H1 (cell line): ENCODE measurements at regions not wholly inside any gene's neighbourhood (a gene's known extent, or its start where the extent isn't known, plus 50 kb on each side); places are given as distances from the start of the nearest gene placed in this dataset.

ENCODE experiments used
- CTCF ChIA-PET: fragments of 300-600 bp; sonication (Branson Sonifier 250); formaldehyde crosslinking; loops from one replicate; lab custom pipeline; 2021; ENCODE audit not compliant: partially characterized antibody; lab: Charles Lee
- POLR2A ChIA-PET: fragments of 300-600 bp; sonication (Branson Sonifier 250); formaldehyde crosslinking; loops from one replicate; lab custom pipeline; 2021; ENCODE audit warnings: inconsistent platforms; ENCODE audit not compliant: partially characterized antibody; lab: Charles Lee
- DNase-seq, 2 experiments: peaks; one replicate each; pipeline versions ENCODE4 v3.0.0 to v3.0.0-alpha.2; 2010 to 2022; ENCODE audit warnings: low spot score in 2 of 2, low read depth in 1 of 2, mixed read lengths in 1 of 2
- FAIRE-seq: peaks from 2 replicates; lab custom pipeline; 2011; peaks lifted over from hg19 to GRCh38; lab: Jason Lieb, UNC
- H2AFZ ChIP-seq: 2 replicates; pipeline ENCODE4 v1.8.1; 2012; ENCODE audit warnings: low read length, inconsistent platforms
- H2AK5ac ChIP-seq: 2 replicates; pipeline ENCODE4 v1.6.1; 2013; ENCODE audit warnings: low read depth, low read length
- H2BK120ac ChIP-seq: replicated peaks from 2 replicates; pipeline ENCODE3; 2013; ENCODE audit warnings: low read depth, low read length, inconsistent platforms
- H2BK12ac ChIP-seq: 2 replicates; pipeline ENCODE4 v1.6.1; 2013; ENCODE audit warnings: low read depth, low read length
- H2BK15ac ChIP-seq: 2 replicates; pipeline ENCODE4 v1.6.1; 2013; ENCODE audit warnings: low read length
- H2BK20ac ChIP-seq: 2 replicates; pipeline ENCODE4 v1.6.1; 2013; ENCODE audit warnings: low read length
- H2BK5ac ChIP-seq: 2 replicates; pipeline ENCODE4 v1.6.1; 2013; ENCODE audit warnings: low read depth, low read length
- H3K14ac ChIP-seq: 2 replicates; pipeline ENCODE4 v1.6.1; 2013; ENCODE audit warnings: inconsistent platforms; ENCODE audit not compliant: insufficient read length
- H3K18ac ChIP-seq: 2 replicates; pipeline ENCODE4 v1.6.1; 2013; ENCODE audit warnings: low read length; ENCODE audit errors: extremely low read depth
- H3K23ac ChIP-seq: 2 replicates; pipeline ENCODE4 v1.6.1; 2013; ENCODE audit warnings: inconsistent platforms; ENCODE audit not compliant: insufficient read length
- H3K23me2 ChIP-seq: 2 replicates; pipeline ENCODE4 v1.6.1; 2013; ENCODE audit warnings: low read depth, low read length
- H3K27ac ChIP-seq: 2 replicates; pipeline ENCODE4 v1.6.1; 2011; ENCODE audit warnings: low read depth, low read length, inconsistent platforms
- H3K27me3 ChIP-seq, 4 experiments: replicated peaks in 1 of 4; 1 replicate in 1 of 4; 2 replicates in 3 of 4; pipeline versions ENCODE4 v1.6.1 to v1.8.1; 2011 to 2013; ENCODE audit warnings: low read length in 3 of 4, mild to moderate bottlenecking in 3 of 4, inconsistent platforms in 2 of 4, mixed read lengths in 2 of 4, moderate library complexity in 1 of 4; ENCODE audit not compliant: control insufficient read depth in 3 of 4, insufficient read depth in 3 of 4; ENCODE audit errors: extremely low read depth in 1 of 4
- H3K36me3 ChIP-seq, 4 experiments: 2 replicates each; pipeline versions ENCODE4 v1.6.1 to v1.8.1; 2011 to 2013; ENCODE audit warnings: mild to moderate bottlenecking in 4 of 4, low read length in 3 of 4, moderate library complexity in 2 of 4, control low read depth in 1 of 4, inconsistent platforms in 1 of 4; ENCODE audit not compliant: insufficient read depth in 4 of 4, control insufficient read depth in 2 of 4
- H3K4ac ChIP-seq: replicated peaks from 2 replicates; pipeline ENCODE3; 2013; ENCODE audit warnings: low read length, low read depth, mixed read lengths, inconsistent platforms; ENCODE audit not compliant: insufficient read length
- H3K4me1 ChIP-seq, 4 experiments: replicated peaks in 1 of 4; 1 replicate in 1 of 4; 2 replicates in 3 of 4; pipeline versions ENCODE4 v1.6.1 to v1.8.1; 2011 to 2013; ENCODE audit warnings: low read length in 3 of 4, inconsistent platforms in 2 of 4, mixed read lengths in 1 of 4; ENCODE audit not compliant: insufficient read depth in 4 of 4, control insufficient read depth in 3 of 4
- H3K4me2 ChIP-seq, 2 experiments: 2 replicates each; pipeline versions ENCODE4 v1.6.1 to v1.8.1; 2011 to 2013; ENCODE audit warnings: low read depth in 2 of 2, low read length in 2 of 2, control low read depth in 1 of 2, inconsistent platforms in 1 of 2, mild to moderate bottlenecking in 1 of 2; ENCODE audit not compliant: insufficient read depth in 1 of 2
- H3K4me3 ChIP-seq, 4 experiments: fragments of 200-600, 300-600 bp in 1 of 4; sonication (generic), shearing (Covaris generic), sonication (Bioruptor Twin) in 1 of 4; 2 replicates each; pipeline versions ENCODE4 v1.5.1 to v1.8.1; 2011 to 2016; ENCODE audit warnings: low read length in 4 of 4, low read depth in 3 of 4, control low read depth in 2 of 4, inconsistent platforms in 2 of 4, mild to moderate bottlenecking in 2 of 4, mixed read lengths in 1 of 4, moderate library complexity in 1 of 4; ENCODE audit not compliant: insufficient read depth in 2 of 4; ENCODE audit errors: extremely low read depth in 1 of 4
- H3K56ac ChIP-seq: replicated peaks from 2 replicates; pipeline ENCODE3; 2013; ENCODE audit warnings: low read depth, mild to moderate bottlenecking, mixed read lengths, low read length, inconsistent platforms; ENCODE audit not compliant: insufficient read length
- H3K79me1 ChIP-seq: 2 replicates; pipeline ENCODE4 v1.6.1; 2013; ENCODE audit warnings: low read depth, low read length, control low read depth
- H3K79me2 ChIP-seq, 2 experiments: 2 replicates each; pipeline versions ENCODE4 v1.6.1 to v1.8.1; 2012 to 2013; ENCODE audit warnings: low read length in 2 of 2, mild to moderate bottlenecking in 2 of 2, inconsistent platforms in 1 of 2; ENCODE audit not compliant: insufficient read depth in 2 of 2, control insufficient read depth in 1 of 2
- H3K9ac ChIP-seq, 4 experiments: replicated peaks in 1 of 4; 1 replicate in 1 of 4; 2 replicates in 3 of 4; pipeline versions ENCODE4 v1.6.1 to v1.8.1; 2011 to 2013; ENCODE audit warnings: low read depth in 3 of 4, low read length in 3 of 4, control low read depth in 2 of 4, mild to moderate bottlenecking in 2 of 4, moderate library complexity in 2 of 4, inconsistent platforms in 1 of 4; ENCODE audit errors: extremely low read depth in 1 of 4
- H3K9me3 ChIP-seq, 2 experiments: 2 replicates each; pipeline versions ENCODE4 v1.6.1 to v1.8.1; 2012 to 2013; ENCODE audit warnings: mild to moderate bottlenecking in 2 of 2, moderate library complexity in 2 of 2, control low read depth in 1 of 2, inconsistent platforms in 1 of 2, low read depth in 1 of 2, low read length in 1 of 2, mixed read lengths in 1 of 2; ENCODE audit not compliant: insufficient read depth in 2 of 2
- H4K20me1 ChIP-seq, 2 experiments: replicated peaks in 1 of 2; 2 replicates each; pipeline versions ENCODE3 to v1.8.1; 2011 to 2013; ENCODE audit warnings: inconsistent platforms in 2 of 2, low read length in 2 of 2, mild to moderate bottlenecking in 1 of 2; ENCODE audit not compliant: insufficient read depth in 2 of 2, control insufficient read depth in 1 of 2
- H4K5ac ChIP-seq: 2 replicates; pipeline ENCODE4 v1.6.1; 2013; ENCODE audit warnings: low read length, low read depth, mixed read lengths, inconsistent platforms; ENCODE audit not compliant: insufficient read length
- H4K8ac ChIP-seq: 2 replicates; pipeline ENCODE4 v1.8.0; 2013; ENCODE audit warnings: mild to moderate bottlenecking, moderate library complexity, low read length, inconsistent platforms; ENCODE audit not compliant: insufficient read depth; ENCODE audit errors: extremely low read depth
- H4K91ac ChIP-seq: replicated peaks from 2 replicates; pipeline ENCODE3; 2013; ENCODE audit warnings: low read length, mixed read lengths, inconsistent platforms; ENCODE audit not compliant: insufficient read length
- WGBS, 2 experiments: shearing (Covaris generic) in 1 of 2; methylation state at CpG; one replicate each; pipeline versions ENCODE4 v1.1.6 to v1.1.7; 2013 to 2015; ENCODE audit warnings: low lambda C conversion rate in 2 of 2, mixed read lengths in 2 of 2, inconsistent platforms in 1 of 2, low coverage in 1 of 2, missing lambda C conversion rate in 1 of 2; ENCODE audit not compliant: insufficient replicate concordance in 2 of 2, insufficient coverage in 1 of 2, insufficient read length in 1 of 2; ENCODE audit errors: extremely low coverage in 1 of 2, missing lambda C conversion rate in 1 of 2; 5-methylcytosine and 5-hydroxymethylcytosine counted together

- 75% methylated on average over 6 of the region's 6 CpGs; no CpG with 5 or more reads in 1 of the 2 experiments for WGBS, 2 experiments
- no peak overlapping the region for H2BK12ac ChIP-seq
- CTCF ChIA-PET, result interaction anchor here (0.7 to 6.1 kb wide), 15 partner anchors 9 to 238 kb away, joined by 3 to 50 read pairs (median 3); no protein-coding TSS in a partner anchor
Observed at GRCh38 chr11:119560291-119560690, 137.3 kb upstream of the THY1 start.

More at GRCh38 chr11:119560291-119560690, 137.3 kb upstream of the THY1 start:
- Histone ChIP-seq H3K79me2 (no peaks in the 10 kb centered on the region), H4K5ac (no peak overlapping the region), H2BK20ac (no peak overlapping the region), H3K9me3 (peaks cover 0 to 3% of the 10 kb centered on the region in 2 experiments; a peak in 1 of 4 replicates), H2BK5ac (no peak overlapping the region), H2AK5ac (no peak overlapping the region), H2BK120ac (no peak overlapping the region), H3K23me2 (no peaks in the 10 kb centered on the region), H3K4ac (no peak overlapping the region), H3K23ac (no peak overlapping the region), H3K18ac (no peak overlapping the region), H3K14ac (no peak overlapping the region), H2BK15ac (no peak overlapping the region), H3K27ac (no peak overlapping the region), H3K9ac (no peak overlapping the region), H3K27me3 (no peaks in the 10 kb centered on the region; a peak in 1 of 7 replicates), H4K91ac (no peak overlapping the region), H4K8ac (no peak overlapping the region), H3K36me3 (no peaks in the 10 kb centered on the region; a peak in 1 of 8 replicates), H3K56ac (no peak overlapping the region), H2AFZ (no peak overlapping the region), H4K20me1 (peaks cover 0 to 2% of the 10 kb centered on the region in 2 experiments), H3K4me2 (no peak overlapping the region), H3K4me1 (no peaks in the 10 kb centered on the region; a peak in 1 of 7 replicates), H3K4me3 (no peak overlapping the region), H3K79me1 (no peaks in the 10 kb centered on the region)
- FAIRE-seq (no peak), DNase-seq (no peak)
- POLR2A ChIA-PET, result interaction anchor here (1.4 to 2.2 kb wide), 2 partner anchors 10 to 24 kb away, joined by 3 to 5 read pairs; no protein-coding TSS in a partner anchor
